IMR-90 (cell line): ENCODE measurements at regions not wholly inside any gene's neighbourhood (a gene's known extent, or its start where the extent isn't known, plus 50 kb on each side); places are given as distances from the start of the nearest gene placed in this dataset.

Experiments used
- ATAC-seq: fragments of 200-7000 bp; cut with Tn5 transposase; 2 replicates; pipeline ENCODE4 v1.9.1; 2020; ENCODE audit warnings: low read depth, mild to moderate bottlenecking, moderate library complexity
- BruUV-seq: library from RNA; stranded (reverse); fragments of 400-500 nt; replicated peaks from 2 replicates; lab custom pipeline; 2021; lab: Mats Ljungman, UMichigan
- CTCF ChIA-PET: fragments of 300-600 bp; formaldehyde crosslinking; extraction: SDS; loops from one replicate; lab custom pipeline; 2021; ENCODE audit warnings: antibody characterized with exemption; lab: Yijun Ruan, JAX
- POLR2A ChIA-PET: fragments of 300-600 bp; sonication (Branson Sonifier 250); formaldehyde crosslinking; loops from one replicate; lab custom pipeline; 2022; ENCODE audit warnings: antibody characterized with exemption; ENCODE audit not compliant: unreplicated experiment; lab: Charles Lee
- DNase-seq: peaks from one replicate; pipeline ENCODE4 v3.0.0; 2013
- H2AFZ ChIP-seq: replicated peaks from 2 replicates; pipeline ENCODE3; 2013; ENCODE audit warnings: low read length, mild to moderate bottlenecking; ENCODE audit not compliant: poor library complexity
- H2AK5ac ChIP-seq: 2 replicates; pipeline ENCODE4 v1.6.1; 2013; ENCODE audit warnings: low read depth, low read length, inconsistent platforms
- H2AK9ac ChIP-seq: replicated peaks from 2 replicates; pipeline ENCODE3; 2013; ENCODE audit warnings: mild to moderate bottlenecking, low read depth, low read length, moderate library complexity; ENCODE audit not compliant: poor library complexity
- H2BK120ac ChIP-seq: 2 replicates; pipeline ENCODE4 v1.6.1; 2013; ENCODE audit warnings: low read depth, low read length, inconsistent platforms
- H2BK15ac ChIP-seq: 3 replicates; pipeline ENCODE4 v1.6.1; 2013; ENCODE audit warnings: low read depth, low read length, inconsistent platforms
- H2BK20ac ChIP-seq: 2 replicates; pipeline ENCODE4 v1.6.1; 2013; ENCODE audit warnings: low read depth, mild to moderate bottlenecking, inconsistent platforms, low read length, moderate library complexity
- H2BK5ac ChIP-seq: 2 replicates; pipeline ENCODE4 v1.6.1; 2013; ENCODE audit warnings: mild to moderate bottlenecking, low read depth, low read length, inconsistent platforms; ENCODE audit not compliant: poor library complexity, severe bottlenecking
- H3K14ac ChIP-seq: replicated peaks from 2 replicates; pipeline ENCODE4 v1.6.1; 2013; ENCODE audit warnings: low read depth, low read length, inconsistent platforms
- H3K18ac ChIP-seq: 2 replicates; pipeline ENCODE4 v1.6.1; 2013; ENCODE audit warnings: low read depth, low read length, control low read depth
- H3K23ac ChIP-seq: 2 replicates; pipeline ENCODE4 v1.6.1; 2013; ENCODE audit warnings: low read depth, low read length, inconsistent platforms
- H3K27ac ChIP-seq: 2 replicates; pipeline ENCODE4 v1.5.1; 2013; ENCODE audit warnings: mild to moderate bottlenecking, control low read depth, low read length; ENCODE audit not compliant: insufficient read depth
- H3K27me3 ChIP-seq: 2 replicates; pipeline ENCODE4 v1.6.1; 2013; ENCODE audit warnings: low read length; ENCODE audit not compliant: control insufficient read depth, insufficient read depth
- H3K36me3 ChIP-seq: 2 replicates; pipeline ENCODE4 v1.6.1; 2013; ENCODE audit warnings: low read length, mixed read lengths; ENCODE audit not compliant: control insufficient read depth, insufficient read depth
- H3K4ac ChIP-seq: 2 replicates; pipeline ENCODE4 v1.6.1; 2013; ENCODE audit warnings: low read depth, low read length, inconsistent platforms
- H3K4me1 ChIP-seq: 2 replicates; pipeline ENCODE4 v1.6.1; 2013; ENCODE audit warnings: low read length, mixed read lengths; ENCODE audit not compliant: control insufficient read depth, insufficient read depth
- H3K4me2 ChIP-seq: 2 replicates; pipeline ENCODE4 v1.6.1; 2013; ENCODE audit warnings: low read depth, mild to moderate bottlenecking, control low read depth, low read length, moderate library complexity
- H3K4me3 ChIP-seq: 2 replicates; pipeline ENCODE4 v1.5.1; 2013; ENCODE audit warnings: low read depth, mild to moderate bottlenecking, control low read depth, low read length, moderate library complexity; ENCODE audit not compliant: insufficient read depth
- H3K56ac ChIP-seq: 2 replicates; pipeline ENCODE4 v1.6.1; 2013; ENCODE audit warnings: low read length, inconsistent platforms; ENCODE audit not compliant: insufficient read depth; ENCODE audit errors: extremely low read depth
- H3K79me1 ChIP-seq, 2 experiments: 2 replicates each; pipeline ENCODE4 v1.6.1; 2013; ENCODE audit warnings: low read length in 2 of 2, inconsistent platforms in 1 of 2, low read depth in 1 of 2
- H3K9ac ChIP-seq: 2 replicates; pipeline ENCODE4 v1.6.1; 2013; ENCODE audit warnings: low read depth, low read length, control low read depth
- H3K9me1 ChIP-seq: 2 replicates; pipeline ENCODE4 v1.6.1; 2013; ENCODE audit warnings: low read length, inconsistent platforms; ENCODE audit not compliant: insufficient read depth
- H3K9me3 ChIP-seq: 2 replicates; pipeline ENCODE4 v1.6.1; 2013; ENCODE audit warnings: low read length; ENCODE audit not compliant: control insufficient read depth, insufficient read depth
- H4K20me1 ChIP-seq: 2 replicates; pipeline ENCODE4 v1.6.1; 2013; ENCODE audit warnings: low read length, inconsistent platforms; ENCODE audit not compliant: insufficient read depth
- H4K5ac ChIP-seq: 2 replicates; pipeline ENCODE4 v1.6.1; 2013; ENCODE audit warnings: mild to moderate bottlenecking, low read depth, low read length, control low read depth
- H4K8ac ChIP-seq, 2 experiments: 2 replicates each; pipeline ENCODE4 v1.6.1; 2013; ENCODE audit warnings: low read depth in 2 of 2, low read length in 2 of 2, control low read depth in 1 of 2, inconsistent platforms in 1 of 2
- H4K91ac ChIP-seq: 2 replicates; pipeline ENCODE4 v1.6.1; 2013; ENCODE audit warnings: low read depth, low read length, inconsistent platforms; ENCODE audit not compliant: insufficient read depth
- CHD1 ChIP-seq: IDR thresholded peaks from 2 replicates; pipeline ENCODE4 v1.6.1; 2012; ENCODE audit warnings: low read depth, low read length, improper control_type of control experiment
- FOS ChIP-seq: fragments of 150-350 bp; IDR thresholded peaks from 2 replicates; pipeline ENCODE4 v1.6.1; 2016; ENCODE audit warnings: low read depth, low read length
- MAFK ChIP-seq: IDR thresholded peaks from 2 replicates; pipeline ENCODE4 v1.6.1; 2012; ENCODE audit warnings: low read depth, low read length, improper control_type of control experiment
- MAZ ChIP-seq: IDR thresholded peaks from 2 replicates; pipeline ENCODE4 v1.6.1; 2012; ENCODE audit warnings: low read depth, mild to moderate bottlenecking, low read length, improper control_type of control experiment, moderate library complexity, borderline replicate concordance
- NFE2L2 ChIP-seq: fragments of 150-350 bp; IDR thresholded peaks from 2 replicates; pipeline ENCODE4 v1.6.1; 2016; ENCODE audit warnings: low read depth, mild to moderate bottlenecking, low read length
- POLR2A ChIP-seq: IDR thresholded peaks from 2 replicates; pipeline ENCODE4 v1.6.1; 2012; ENCODE audit warnings: mild to moderate bottlenecking, low read depth, low read length
- RAD21 ChIP-seq: IDR thresholded peaks from 2 replicates; pipeline ENCODE4 v1.6.1; 2012; ENCODE audit warnings: low read length, improper control_type of control experiment
- SMC3 ChIP-seq: fragments of 150-350 bp; IDR thresholded peaks from 2 replicates; pipeline ENCODE4 v1.6.1; 2016; ENCODE audit warnings: low read depth, mild to moderate bottlenecking, antibody characterized with exemption, low read length, moderate library complexity
- USF2 ChIP-seq: fragments of 150-350 bp; IDR thresholded peaks from 2 replicates; pipeline ENCODE4 v1.6.1; 2017; ENCODE audit warnings: mild to moderate bottlenecking, antibody characterized with exemption, low read length, low read depth
- WGBS, 2 experiments: methylation state at CpG; one replicate each; pipeline versions ENCODE4 v1.1.5 to v1.1.7; 2013; ENCODE audit warnings: missing lambda C conversion rate in 2 of 2; ENCODE audit not compliant: insufficient read length in 1 of 2; ENCODE audit errors: extremely low coverage in 2 of 2; 5-methylcytosine and 5-hydroxymethylcytosine counted together
- dilution Hi-C: fragments of 300-500 bp; cut with HindIII; formaldehyde crosslinking; loops from one replicate; pipeline ENCODE4 v1.14.3; 2018; ENCODE audit warnings: low sequenced_read_pairs; ENCODE audit not compliant: unreplicated experiment
- in situ Hi-C: fragments of 300-500 bp; cut with MboI; formaldehyde crosslinking; loops from 3 replicates; pipeline ENCODE4 v1.14.3; 2019; ENCODE audit warnings: low sequenced_read_pairs, inconsistent platforms, mixed read lengths
- intact Hi-C: fragments of 100-400 bp; cut with micrococcal nuclease; formaldehyde crosslinking; loops from 2 replicates; pipeline ENCODE4 v1.10.0; 2022

DNA sequence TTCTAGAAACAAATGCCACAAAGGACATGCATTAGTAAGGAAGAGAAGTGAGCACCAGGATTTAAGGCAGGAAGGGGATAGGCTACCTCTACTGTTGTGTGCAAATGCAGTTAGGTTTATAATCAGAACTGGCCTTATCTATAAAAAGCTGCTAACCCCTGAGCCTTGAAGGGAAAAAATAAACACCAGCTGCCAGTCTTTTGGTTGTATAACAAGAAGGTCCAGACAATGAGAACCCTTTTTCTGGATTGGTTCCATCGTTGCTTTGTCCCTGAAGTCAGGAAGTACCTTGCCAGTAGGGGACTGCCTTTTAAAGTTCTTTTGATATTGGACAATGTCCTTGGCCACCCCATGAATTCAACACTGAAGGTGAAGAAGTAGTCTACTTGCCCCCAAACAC lies 126.7 kb upstream of the OTUD4 start:
- no peak overlapping the region for H2BK15ac ChIP-seq
- WGBS, 2 experiments: no CpG with 5 or more reads among the region's 1 CpG
- H3K23ac ChIP-seq: no peak overlapping the region
- dilution Hi-C loops: no loop called here
- H4K5ac ChIP-seq: no peak overlapping the region
- DNase-seq (no peak), ATAC-seq (no peak)
- no peaks in the 10 kb centered on the region for H3K4me1 ChIP-seq
- H2AK9ac ChIP-seq: no peak overlapping the region
- H4K8ac ChIP-seq: no peak overlapping the region
- TF ChIP-seq NFE2L2: no peak
- no peak for TF ChIP-seq SMC3
- no peak for TF ChIP-seq MAZ
- TF ChIP-seq FOS: no peak
- no peak for TF ChIP-seq POLR2A
- no peak for TF ChIP-seq MAFK
- TF ChIP-seq CHD1: no peak
- TF ChIP-seq RAD21: no peak
- TF ChIP-seq USF2: no peak
- H2BK20ac ChIP-seq: no peak overlapping the region
- no peaks in the 10 kb centered on the region for H3K79me1 ChIP-seq
- H3K36me3 ChIP-seq: no peaks in the 10 kb centered on the region
- H2BK5ac ChIP-seq: no peak overlapping the region
- H2BK120ac ChIP-seq: no peak overlapping the region
- H3K4ac ChIP-seq: no peak overlapping the region
- no peak overlapping the region for H3K4me2 ChIP-seq
- H2AFZ ChIP-seq: no peak overlapping the region
- H3K9me1 ChIP-seq: no peaks in the 10 kb centered on the region
- no peak overlapping the region for H3K27ac ChIP-seq
- no peak overlapping the region for H4K91ac ChIP-seq
- BruUV-seq: no TSS peak
- H3K56ac ChIP-seq: no peak overlapping the region
- intact Hi-C loops: no loop called here
- H3K14ac ChIP-seq: no peak overlapping the region
- H2AK5ac ChIP-seq: no peak overlapping the region
- ChIA-PET CTCF (no interaction called here), POLR2A (no interaction called here)
- H3K9ac ChIP-seq: no peak overlapping the region
- in situ Hi-C loops: no loop called here
- H3K27me3 ChIP-seq: peaks cover 9% of the 10 kb centered on the region; the same call in 1 of the 2 replicates
- H4K20me1 ChIP-seq: no peaks in the 10 kb centered on the region
- no peak overlapping the region for H3K4me3 ChIP-seq
- no peaks in the 10 kb centered on the region for H3K9me3 ChIP-seq
- no peak overlapping the region for H3K18ac ChIP-seq
